NCI-H2171 treated with DMSO at 0.1 percent for 48 hours (cell line): ENCODE measurements at regions not wholly inside any gene's neighbourhood (a gene's known extent, or its start where the extent isn't known, plus 50 kb on each side); places are given as distances from the start of the nearest gene placed in this dataset.

Source experiments
- DNase-seq: peaks from one replicate; lab custom pipeline; 2025; lab: John Stamatoyannopoulos, UW

GRCh38 chr2:219998107-219998506, 370.7 kb downstream of the SLC4A3 start:
- peak; percentile 65 for DNase-seq

- DNase-seq: no peak
Measured at GRCh38 chr2:219998714-219999227, 371.3 kb downstream of the SLC4A3 start.

- no peak for DNase-seq
Measured at GRCh38 chr2:220000080-220000479, 372.6 kb downstream of the SLC4A3 start.

- DNase-seq: no peak
Measured at GRCh38 chr2:220000586-220000985, 373.2 kb downstream of the SLC4A3 start.

GRCh38 chr2:220001751-220002150, 374.3 kb downstream of the SLC4A3 start:
- no peak for DNase-seq

GRCh38 chr2:220002251-220002650, 374.8 kb downstream of the SLC4A3 start:
- DNase-seq: no peak

- DNase-seq: no peak
Measured at GRCh38 chr2:220002699-220003098, 375.3 kb downstream of the SLC4A3 start.

- DNase-seq: no peak
Measured at GRCh38 chr2:220005362-220005761, 377.9 kb downstream of the SLC4A3 start.

GRCh38 chr2:220006152-220006621, 378.8 kb downstream of the SLC4A3 start:
- no peak for DNase-seq

- peak; percentile 13 for DNase-seq
Measured at GRCh38 chr2:220011859-220012258, 384.4 kb downstream of the SLC4A3 start.

GRCh38 chr2:220014961-220015360, 387.5 kb downstream of the SLC4A3 start:
- no peak for DNase-seq

GRCh38 chr2:220015576-220015975, 388.1 kb downstream of the SLC4A3 start:
- DNase-seq: no peak

GRCh38 chr2:220025207-220025606, 397.8 kb downstream of the SLC4A3 start:
- DNase-seq: no peak

- DNase-seq: no peak
Measured at GRCh38 chr2:220029013-220029412, 401.6 kb downstream of the SLC4A3 start.

GRCh38 chr2:220033546-220033945, 406.1 kb downstream of the SLC4A3 start:
- no peak for DNase-seq

- DNase-seq: no peak
Measured at GRCh38 chr2:220034426-220035130, 407.1 kb downstream of the SLC4A3 start.

GRCh38 chr2:220036431-220036830, 409.0 kb downstream of the SLC4A3 start:
- DNase-seq: no peak

- no peak for DNase-seq
Measured at GRCh38 chr2:220040346-220040745, 412.9 kb downstream of the SLC4A3 start.

- DNase-seq: no peak
Measured at GRCh38 chr2:220041447-220041846, 414.0 kb downstream of the SLC4A3 start.

- DNase-seq: no peak
Measured at GRCh38 chr2:220043155-220043989, 415.9 kb downstream of the SLC4A3 start.

GRCh38 chr2:220043990-220044335, 416.5 kb downstream of the SLC4A3 start:
- DNase-seq: peak; percentile 83

- peak; percentile 84 for DNase-seq
Measured at GRCh38 chr2:220044383-220044782, 417.0 kb downstream of the SLC4A3 start.

GRCh38 chr2:220046507-220046906, 419.1 kb downstream of the SLC4A3 start:
- no peak for DNase-seq
